GM12865 (cell line): ENCODE measurements at regions not wholly inside any gene's neighbourhood (a gene's known extent, or its start where the extent isn't known, plus 50 kb on each side); places are given as distances from the start of the nearest gene placed in this dataset.

Experiments
- DNase-seq: peaks from one replicate; pipeline ENCODE4 v3.0.0; 2010; ENCODE audit warnings: low read depth
- H3K4me3 ChIP-seq: 2 replicates; pipeline ENCODE4 v1.5.1; 2011; ENCODE audit warnings: mild to moderate bottlenecking, low read depth, low read length, control low read depth
- TF ChIP-seq, protein P1 (sequence below): IDR thresholded peaks from 2 replicates; pipeline ENCODE4 v1.5.1; 2011; ENCODE audit warnings: low read length, control low read depth, low read depth, inconsistent platforms; ENCODE audit not compliant: insufficient read depth; ENCODE audit errors: missing control alignments

DNA sequence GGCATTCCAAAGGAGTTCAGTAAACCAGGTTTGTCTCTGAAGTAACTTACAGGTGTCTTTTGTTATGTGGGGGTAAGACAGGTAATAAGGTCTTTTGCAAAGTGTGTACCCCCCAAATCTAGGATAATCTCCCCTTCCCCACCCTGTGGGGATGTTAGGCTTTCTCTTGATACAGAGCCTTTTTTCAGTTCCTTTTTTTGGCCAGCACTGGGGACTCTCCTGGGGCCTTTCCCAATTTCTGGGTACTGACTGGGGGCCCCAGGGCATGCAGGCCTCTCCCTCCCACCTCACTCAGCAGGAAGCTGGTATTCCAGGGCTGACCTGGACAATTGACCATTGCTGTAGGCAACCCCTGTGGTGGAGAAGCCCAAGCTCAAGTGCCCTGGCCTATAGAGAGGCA is 84.3 kb upstream of the IRX6 start:
- TF ChIP-seq, protein P1, sequence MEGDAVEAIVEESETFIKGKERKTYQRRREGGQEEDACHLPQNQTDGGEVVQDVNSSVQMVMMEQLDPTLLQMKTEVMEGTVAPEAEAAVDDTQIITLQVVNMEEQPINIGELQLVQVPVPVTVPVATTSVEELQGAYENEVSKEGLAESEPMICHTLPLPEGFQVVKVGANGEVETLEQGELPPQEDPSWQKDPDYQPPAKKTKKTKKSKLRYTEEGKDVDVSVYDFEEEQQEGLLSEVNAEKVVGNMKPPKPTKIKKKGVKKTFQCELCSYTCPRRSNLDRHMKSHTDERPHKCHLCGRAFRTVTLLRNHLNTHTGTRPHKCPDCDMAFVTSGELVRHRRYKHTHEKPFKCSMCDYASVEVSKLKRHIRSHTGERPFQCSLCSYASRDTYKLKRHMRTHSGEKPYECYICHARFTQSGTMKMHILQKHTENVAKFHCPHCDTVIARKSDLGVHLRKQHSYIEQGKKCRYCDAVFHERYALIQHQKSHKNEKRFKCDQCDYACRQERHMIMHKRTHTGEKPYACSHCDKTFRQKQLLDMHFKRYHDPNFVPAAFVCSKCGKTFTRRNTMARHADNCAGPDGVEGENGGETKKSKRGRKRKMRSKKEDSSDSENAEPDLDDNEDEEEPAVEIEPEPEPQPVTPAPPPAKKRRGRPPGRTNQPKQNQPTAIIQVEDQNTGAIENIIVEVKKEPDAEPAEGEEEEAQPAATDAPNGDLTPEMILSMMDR: no peak
- DNase-seq: no peak
- H3K4me3 ChIP-seq: no peak overlapping the region

DNA sequence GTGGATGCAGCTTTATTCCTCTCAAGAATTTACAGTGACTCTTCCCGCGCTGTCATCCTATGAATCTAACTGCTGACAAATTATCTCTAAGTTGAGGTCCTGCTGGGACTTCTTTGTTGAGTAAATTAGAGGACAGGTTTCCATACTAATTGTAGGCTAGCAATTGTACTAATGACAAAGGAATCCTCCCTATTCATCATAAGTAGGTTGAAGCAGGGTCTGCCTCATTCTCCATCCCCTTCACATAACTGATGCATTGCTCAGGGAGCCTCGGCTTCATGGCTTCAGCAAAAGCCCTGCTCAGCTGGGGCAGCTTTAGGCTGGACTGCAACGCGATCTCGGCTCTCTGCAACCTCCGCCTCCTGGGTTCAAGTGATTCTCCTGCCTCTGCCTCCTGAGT is 83.1 kb upstream of the IRX6 start:
- TF ChIP-seq, protein P1: no peak
- no peak overlapping the region for H3K4me3 ChIP-seq
- no peak for DNase-seq

DNA sequence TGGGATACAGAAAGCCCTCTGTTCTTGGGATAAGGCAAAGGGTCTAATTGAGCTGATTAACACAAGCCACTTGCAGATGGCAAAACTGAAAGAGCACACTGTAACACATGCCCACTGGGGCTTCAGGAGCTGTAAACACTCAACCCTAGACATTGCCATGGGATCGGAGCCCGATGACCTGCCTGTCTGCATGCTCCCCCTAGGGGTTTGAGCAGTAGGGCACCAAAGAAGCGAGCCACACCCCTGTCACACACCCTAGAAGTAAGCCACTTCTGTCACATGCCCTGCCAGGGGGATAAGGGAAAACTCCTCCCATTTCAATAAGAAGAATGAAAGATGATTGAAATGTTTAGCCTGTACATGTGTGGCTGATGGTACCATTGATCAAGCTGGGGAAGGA is 81.3 kb upstream of the IRX6 start:
- DNase-seq: no peak
- TF ChIP-seq, protein P1: no peak
- H3K4me3 ChIP-seq: no peak overlapping the region

DNA sequence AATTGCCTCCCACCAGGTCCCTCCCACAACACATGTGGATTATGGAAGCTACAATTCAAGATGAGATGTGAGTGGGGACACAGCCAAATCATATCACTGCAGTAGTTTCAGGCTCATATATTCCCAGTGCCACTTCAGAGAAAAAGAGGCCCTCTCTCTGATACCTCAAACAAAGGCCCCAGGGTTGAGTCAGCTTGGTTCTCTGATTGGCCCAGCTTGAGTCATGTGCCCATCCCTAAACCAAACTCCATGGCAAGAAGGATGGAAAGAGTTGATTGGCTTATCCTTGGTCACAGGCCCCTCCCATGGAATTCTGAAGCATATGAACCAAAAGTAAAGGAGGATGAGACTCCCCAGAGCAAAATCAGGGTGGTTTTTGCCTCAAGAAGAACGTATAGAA is 75.9 kb upstream of the IRX6 start:
- H3K4me3 ChIP-seq: no peak overlapping the region
- TF ChIP-seq, protein P1: no peak
- DNase-seq: no peak

DNA sequence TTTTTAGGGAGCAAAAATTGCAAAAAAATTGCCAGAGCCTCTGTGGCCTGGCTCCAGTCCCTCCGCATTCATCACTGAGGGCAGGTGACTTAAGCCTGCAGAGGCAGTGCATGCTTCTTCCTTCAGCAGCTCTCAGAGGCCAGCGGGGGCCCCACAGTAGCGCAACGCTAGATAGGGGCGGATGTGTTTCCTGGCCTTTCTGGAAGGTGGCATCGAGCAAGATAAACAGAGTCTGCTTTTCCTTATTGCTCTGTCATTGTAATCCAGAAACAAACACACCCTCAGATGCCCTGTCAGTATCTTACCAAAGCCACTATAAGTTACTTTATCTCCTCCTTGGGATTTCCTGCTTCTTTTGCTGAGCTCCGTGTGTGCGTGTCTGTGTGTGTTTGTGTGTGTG is 75.5 kb upstream of the IRX6 start:
- no peak for DNase-seq
- no peak overlapping the region for H3K4me3 ChIP-seq
- TF ChIP-seq, protein P1: no peak

DNA sequence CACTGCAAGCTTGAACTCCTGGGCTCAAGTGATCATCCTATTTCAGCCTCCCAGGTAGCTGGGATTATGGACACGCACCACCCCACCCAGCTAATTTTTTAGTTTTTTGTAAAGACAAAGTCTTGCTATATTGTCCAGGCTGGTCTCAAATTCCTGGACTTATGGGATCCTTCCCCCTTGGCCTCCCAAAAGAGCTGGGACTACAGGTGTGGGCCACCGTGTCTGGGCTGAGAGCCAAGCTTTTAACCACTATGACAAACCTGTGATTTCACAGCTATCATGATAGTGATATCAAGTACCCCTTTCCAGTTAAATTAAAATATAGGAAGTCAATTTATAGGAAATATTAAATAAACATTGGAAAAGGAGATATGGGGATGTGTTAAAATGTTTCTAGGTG is 74.6 kb upstream of the IRX6 start:
- no peak for DNase-seq
- no peak overlapping the region for H3K4me3 ChIP-seq
- TF ChIP-seq, protein P1: no peak

DNA sequence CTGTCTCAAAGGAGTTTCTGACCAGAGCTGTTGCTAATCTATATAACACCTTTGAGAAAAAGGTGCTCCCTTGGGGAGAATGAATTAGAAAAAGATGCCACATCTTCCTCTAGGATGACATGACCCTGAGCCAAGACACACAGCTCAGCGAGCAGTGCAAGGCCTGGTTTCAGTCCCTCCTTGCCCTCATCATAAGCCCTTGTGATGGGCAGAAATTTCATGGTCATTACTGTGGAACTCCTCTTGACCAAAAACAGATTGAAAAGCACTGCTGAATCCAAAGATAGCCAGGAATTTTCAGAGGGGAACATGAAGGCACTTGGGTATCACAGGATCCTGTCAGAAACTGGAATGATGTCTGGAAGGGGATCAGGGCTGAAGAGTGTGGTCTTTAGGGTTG is 74.1 kb upstream of the IRX6 start:
- DNase-seq: no peak
- H3K4me3 ChIP-seq: no peak overlapping the region
- TF ChIP-seq, protein P1: no peak
